Left lung (tissue), 4 donors: ENCODE measurements at regions not wholly inside any gene's neighbourhood (a gene's known extent, or its start where the extent isn't known, plus 50 kb on each side); places are given as distances from the start of the nearest gene placed in this dataset.

Experiments
- ATAC-seq: fragments of 200-7000 bp; cut with Tn5 transposase; one replicate; pipeline ENCODE4 v1.9.1; 2020; ENCODE audit warnings: moderate library complexity
- DNase-seq, 4 donors: peaks; one replicate each; pipeline ENCODE4 v3.0.0-alpha.2; 2013 to 2020
- H3K27ac ChIP-seq, 2 donors: fragments of 200-600 bp; sonication (generic) in 1 of 2; one replicate each; pipeline versions ENCODE4 v1.5.0 to v1.8.0; 2020 to 2021
- H3K27me3 ChIP-seq, 2 donors: fragments of 200-600 bp; sonication (generic) in 1 of 2; one replicate each; pipeline versions ENCODE4 v1.5.0 to v1.8.0; 2020 to 2021
- H3K36me3 ChIP-seq, 2 donors: fragments of 200-600 bp; sonication (generic) in 1 of 2; one replicate each; pipeline versions ENCODE4 v1.5.0 to v1.8.0; 2020 to 2021
- H3K4me1 ChIP-seq, 2 donors: fragments of 200-600 bp; one replicate each; pipeline ENCODE4 v1.8.0; 2021
- H3K4me3 ChIP-seq, 2 donors: fragments of 200-600 bp; sonication (generic) in 1 of 2; one replicate each; pipeline versions ENCODE4 v1.5.0 to v1.8.0; 2020 to 2021; ENCODE audit warnings: mild to moderate bottlenecking in 1 of 2
- H3K9me3 ChIP-seq, 2 donors: fragments of 200-600 bp; sonication (generic) in 1 of 2; one replicate each; pipeline versions ENCODE4 v1.5.0 to v1.8.0; 2020 to 2021
- CTCF ChIP-seq, 2 donors: fragments of 200-600 bp; sonication (generic) in 1 of 2; IDR thresholded peaks; one replicate each; pipeline versions ENCODE4 v1.5.0 to v1.8.0; 2021; ENCODE audit warnings: antibody characterized with exemption in 2 of 2
- intact Hi-C, 2 donors: fragments of 100-400 bp; cut with DNase I; formaldehyde crosslinking; loops; one replicate each; pipeline versions ENCODE4 v1.11.2 to v1.14.2; 2022
- donor health status: DM: no; HTN: yes; CAD: no.
- donor health status: DM: no; HTN: no; CAD: no.

GRCh38 chr3:194879991-194880939 is 194.6 kb downstream of the FAM43A start:
- intact Hi-C loops: no loop called here
- ATAC-seq (peak; percentile 70), DNase-seq (peak in 1 of 4 donors; percentile 54)
- H3K9me3 ChIP-seq: peaks cover 0 to 17% of the 10 kb centered on the region in 2 donors
- H3K4me1 ChIP-seq: peaks cover 13 to 29% of the 10 kb centered on the region in 2 donors
- H3K4me3 ChIP-seq: no peak overlapping the region
- no peaks in the 10 kb centered on the region for H3K36me3 ChIP-seq
- peak overlapping the region; percentile 34 to 61 for H3K27ac ChIP-seq
- TF ChIP-seq CTCF (IDR thresholded peaks at IDR 0.05): no peak
- no peaks in the 10 kb centered on the region for H3K27me3 ChIP-seq

DNA sequence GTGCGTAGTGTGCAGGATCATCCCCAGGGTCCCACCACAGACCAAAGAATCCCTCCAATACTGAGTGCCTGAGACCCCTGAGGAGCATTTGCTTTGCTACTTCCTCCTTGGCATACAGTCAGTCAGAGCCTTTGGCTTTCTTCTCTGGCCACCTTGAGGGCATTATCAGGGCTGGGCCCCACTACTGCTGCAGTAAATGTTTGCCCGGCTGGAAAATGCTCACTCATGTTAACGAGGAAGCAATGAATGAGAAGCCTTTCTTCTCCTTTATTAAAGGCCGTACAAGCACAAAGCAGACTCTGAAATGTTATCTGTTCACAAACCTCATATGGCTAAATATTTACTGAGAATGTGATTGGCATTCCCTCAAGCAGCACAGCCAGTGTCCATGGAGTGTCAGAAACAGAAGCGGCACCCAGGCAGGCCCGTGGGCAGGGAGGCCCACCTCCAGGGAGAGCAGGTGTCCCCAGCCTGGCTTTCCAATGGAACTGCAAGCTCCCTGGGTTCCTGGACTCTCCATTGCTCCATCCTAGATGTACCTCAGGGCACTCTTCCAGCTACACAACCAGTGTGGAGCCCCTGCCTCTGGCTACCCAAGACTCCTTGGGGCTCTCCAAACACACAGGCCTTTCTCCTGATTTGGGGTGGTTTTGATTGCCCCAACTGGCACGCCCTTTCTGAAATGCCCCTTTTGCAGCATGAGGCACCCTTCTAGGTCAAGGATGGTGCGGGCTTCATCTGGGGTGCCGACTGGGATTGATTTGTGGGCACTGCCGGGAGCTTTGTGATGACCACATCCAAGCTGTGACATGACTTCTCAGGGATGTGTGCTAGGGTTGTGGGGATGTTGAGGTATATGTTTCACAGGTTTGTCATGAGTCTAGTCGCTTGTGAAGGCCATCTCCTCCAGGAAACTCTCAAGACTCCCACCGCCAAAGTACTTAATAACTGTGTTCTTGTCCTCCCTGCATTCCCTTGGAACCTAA is 195.6 kb downstream of the FAM43A start:
- H3K27me3 ChIP-seq: no peaks in the 10 kb centered on the region
- no peak for TF ChIP-seq CTCF (IDR thresholded peaks at IDR 0.05)
- ATAC-seq (no peak), DNase-seq (no peak)
- H3K4me3 ChIP-seq: no peak overlapping the region
- H3K36me3 ChIP-seq: no peaks in the 10 kb centered on the region
- peaks cover 13 to 29% of the 10 kb centered on the region in 2 donors for H3K4me1 ChIP-seq
- H3K27ac ChIP-seq: peak overlapping the region in 1 of 2 donors; percentile 61
- peaks cover 0 to 19% of the 10 kb centered on the region in 2 donors for H3K9me3 ChIP-seq
- intact Hi-C loops: no loop called here

GRCh38 chr3:194884649-194885315 is 199.1 kb downstream of the FAM43A start:
- Histone ChIP-seq H3K4me3 (no peak overlapping the region), H3K9me3 (peaks cover 0 to 19% of the 10 kb centered on the region in 2 donors), H3K27ac (peak overlapping the region in 1 of 2 donors; percentile 33), H3K36me3 (no peaks in the 10 kb centered on the region), H3K27me3 (no peaks in the 10 kb centered on the region), H3K4me1 (peaks cover 9 to 18% of the 10 kb centered on the region in 2 donors)
- peak; percentile 29 for ATAC-seq
- DNase-seq: no peak
- TF ChIP-seq CTCF (IDR thresholded peaks at IDR 0.05): no peak
- intact Hi-C loops: no loop called here

- Histone ChIP-seq H3K4me1 (peaks cover 4 to 8% of the 10 kb centered on the region in 2 donors), H3K36me3 (no peaks in the 10 kb centered on the region), H3K4me3 (no peak overlapping the region), H3K27me3 (no peaks in the 10 kb centered on the region), H3K9me3 (peaks cover 0 to 19% of the 10 kb centered on the region in 2 donors), H3K27ac (peak overlapping the region in 1 of 2 donors; percentile 33)
- ATAC-seq: no peak
- intact Hi-C loops: no loop called here
- DNase-seq: no peak
- no peak for TF ChIP-seq CTCF (IDR thresholded peaks at IDR 0.05)
Observed at GRCh38 chr3:194885766-194886165, 200.1 kb downstream of the FAM43A start.
